ENCODE measurements at regions not wholly inside any gene's neighbourhood (a gene's known extent, or its start where the extent isn't known, plus 50 kb on each side); places are given as distances from the start of the nearest gene placed in this dataset.

DNA sequence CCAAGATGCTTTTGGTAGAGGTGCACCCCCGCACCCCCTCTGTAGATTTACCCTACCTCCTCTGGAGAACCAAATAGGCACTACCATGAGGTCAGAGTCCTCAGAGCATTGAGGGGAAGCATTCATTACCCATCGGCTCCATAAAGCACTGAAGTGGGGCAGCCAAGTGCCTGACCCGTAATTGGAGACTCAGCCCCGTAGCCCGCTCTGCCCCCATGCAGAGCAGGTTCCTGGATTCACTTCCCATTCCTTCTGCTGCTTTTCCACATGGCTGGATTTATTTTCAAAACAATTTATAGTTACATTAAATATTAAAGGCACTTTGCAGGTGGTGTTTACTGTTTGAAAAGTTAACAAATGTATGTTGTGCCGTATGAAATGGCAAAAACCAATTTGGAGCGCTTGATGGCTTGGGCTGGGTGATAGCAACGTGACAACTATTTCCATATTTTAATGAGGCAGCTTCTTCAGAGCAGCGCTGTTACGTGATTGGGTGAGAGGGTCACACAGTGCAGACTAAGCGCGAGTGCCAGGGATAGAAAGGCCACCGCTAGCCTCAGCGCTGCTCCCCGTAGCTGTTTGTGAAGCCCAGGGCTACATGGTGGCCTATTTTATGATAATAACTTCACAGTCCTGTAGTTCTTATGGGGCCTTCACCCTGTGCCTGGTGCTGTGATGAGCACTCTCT is 373.8 kb upstream of the PROK2 start:
- TF ChIP-seq, protein P1, sequence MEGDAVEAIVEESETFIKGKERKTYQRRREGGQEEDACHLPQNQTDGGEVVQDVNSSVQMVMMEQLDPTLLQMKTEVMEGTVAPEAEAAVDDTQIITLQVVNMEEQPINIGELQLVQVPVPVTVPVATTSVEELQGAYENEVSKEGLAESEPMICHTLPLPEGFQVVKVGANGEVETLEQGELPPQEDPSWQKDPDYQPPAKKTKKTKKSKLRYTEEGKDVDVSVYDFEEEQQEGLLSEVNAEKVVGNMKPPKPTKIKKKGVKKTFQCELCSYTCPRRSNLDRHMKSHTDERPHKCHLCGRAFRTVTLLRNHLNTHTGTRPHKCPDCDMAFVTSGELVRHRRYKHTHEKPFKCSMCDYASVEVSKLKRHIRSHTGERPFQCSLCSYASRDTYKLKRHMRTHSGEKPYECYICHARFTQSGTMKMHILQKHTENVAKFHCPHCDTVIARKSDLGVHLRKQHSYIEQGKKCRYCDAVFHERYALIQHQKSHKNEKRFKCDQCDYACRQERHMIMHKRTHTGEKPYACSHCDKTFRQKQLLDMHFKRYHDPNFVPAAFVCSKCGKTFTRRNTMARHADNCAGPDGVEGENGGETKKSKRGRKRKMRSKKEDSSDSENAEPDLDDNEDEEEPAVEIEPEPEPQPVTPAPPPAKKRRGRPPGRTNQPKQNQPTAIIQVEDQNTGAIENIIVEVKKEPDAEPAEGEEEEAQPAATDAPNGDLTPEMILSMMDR (IDR thresholded peaks at IDR 0.05; ENCODE audit: insufficient read depth, low read depth, low read length) = no peak
- TF ChIP-seq EZH2 (IDR thresholded peaks at IDR 0.05; ENCODE audit: insufficient read depth, low read length) = no peak
- Mint-ChIP-seq H3K9me3 (ENCODE audit: unreplicated experiment) (peaks cover 2% of the 10 kb centered on the region), H3K27ac (ENCODE audit: unreplicated experiment) (no peak overlapping the region), H3K4me1 (ENCODE audit: low read depth, unreplicated experiment) (peaks cover 18% of the 10 kb centered on the region), H3K36me3 (ENCODE audit: low read depth, unreplicated experiment) (no peaks in the 10 kb centered on the region), H3K4me3 (ENCODE audit: unreplicated experiment) (no peak overlapping the region), H3K27me3 (ENCODE audit: low read depth, unreplicated experiment) (peaks cover 16% of the 10 kb centered on the region)
- Histone ChIP-seq H3K4me2 (ENCODE audit: low read length) (no peak overlapping the region), H3K4me1 (ENCODE audit: insufficient read depth, low read length) (peaks cover 20% of the 10 kb centered on the region), H3K79me2 (ENCODE audit: insufficient read depth, low read length) (no peaks in the 10 kb centered on the region), H3K4me3 (ENCODE audit: insufficient read depth, low read depth, low read length) (no peak overlapping the region), H3K36me3 (ENCODE audit: insufficient read depth, low read length) (no peaks in the 10 kb centered on the region), H2AFZ (ENCODE audit: low read depth, low read length) (no peak overlapping the region), H3K9ac (ENCODE audit: low read length) (no peak overlapping the region), H3K27ac (ENCODE audit: low read depth, low read length) (no peak overlapping the region), H3K9me3 (ENCODE audit: insufficient read depth, low read depth, low read length) (peaks cover 4% of the 10 kb centered on the region), H3K27me3 (ENCODE audit: insufficient read depth, low read length) (peaks cover 11% of the 10 kb centered on the region), H4K20me1 (ENCODE audit: insufficient read depth, low read length) (no peaks in the 10 kb centered on the region)
- no peak for DNase-seq (ENCODE audit: low read depth)
- no peak for FAIRE-seq

GRCh38 chr3:72157748-72158638 is 373.0 kb upstream of the PROK2 start:
- Mint-ChIP-seq H3K4me1 (ENCODE audit: low read depth, unreplicated experiment) (peaks cover 18% of the 10 kb centered on the region), H3K27me3 (ENCODE audit: low read depth, unreplicated experiment) (peaks cover 16% of the 10 kb centered on the region)
- FAIRE-seq = no peak

More at GRCh38 chr3:72157748-72158638, 373.0 kb upstream of the PROK2 start:
- H3K4me1 ChIP-seq (ENCODE audit: insufficient read depth, low read length) = peaks cover 20% of the 10 kb centered on the region
- Mint-ChIP-seq H3K36me3 (ENCODE audit: low read depth, unreplicated experiment) (no peaks in the 10 kb centered on the region), H3K27ac (ENCODE audit: unreplicated experiment) (no peak overlapping the region), H3K4me3 (ENCODE audit: unreplicated experiment) (no peak overlapping the region), H3K9me3 (ENCODE audit: unreplicated experiment) (peaks cover 2% of the 10 kb centered on the region)
- DNase-seq (ENCODE audit: low read depth) = no peak
- no peaks in the 10 kb centered on the region for H3K36me3 ChIP-seq (ENCODE audit: insufficient read depth, low read length)
- no peak overlapping the region for H2AFZ ChIP-seq (ENCODE audit: low read depth, low read length)
- H3K79me2 ChIP-seq (ENCODE audit: insufficient read depth, low read length) = no peaks in the 10 kb centered on the region
- H4K20me1 ChIP-seq (ENCODE audit: insufficient read depth, low read length) = no peaks in the 10 kb centered on the region
- H3K4me3 ChIP-seq (ENCODE audit: insufficient read depth, low read depth, low read length) = no peak overlapping the region
- no peak overlapping the region for H3K9ac ChIP-seq (ENCODE audit: low read length)
- TF ChIP-seq EZH2 (IDR thresholded peaks at IDR 0.05; ENCODE audit: insufficient read depth, low read length) = no peak
- TF ChIP-seq, protein P1 (IDR thresholded peaks at IDR 0.05; ENCODE audit: insufficient read depth, low read depth, low read length) = no peak
- H3K27ac ChIP-seq (ENCODE audit: low read depth, low read length) = no peak overlapping the region
- peaks cover 4% of the 10 kb centered on the region for H3K9me3 ChIP-seq (ENCODE audit: insufficient read depth, low read depth, low read length)
- H3K4me2 ChIP-seq (ENCODE audit: low read length) = no peak overlapping the region
- H3K27me3 ChIP-seq (ENCODE audit: insufficient read depth, low read length) = peaks cover 11% of the 10 kb centered on the region

Data from astrocyte (in vitro differentiated cells and primary cell).